ENCODE measurements at regions not wholly inside any gene's neighbourhood (a gene's known extent, or its start where the extent isn't known, plus 50 kb on each side); places are given as distances from the start of the nearest gene placed in this dataset.
"Not testable (repeated sequence)": the region's sequence is repeated elsewhere in the genome, so short reads cannot be mapped to it uniquely, and the experiment has no call there.

DNA sequence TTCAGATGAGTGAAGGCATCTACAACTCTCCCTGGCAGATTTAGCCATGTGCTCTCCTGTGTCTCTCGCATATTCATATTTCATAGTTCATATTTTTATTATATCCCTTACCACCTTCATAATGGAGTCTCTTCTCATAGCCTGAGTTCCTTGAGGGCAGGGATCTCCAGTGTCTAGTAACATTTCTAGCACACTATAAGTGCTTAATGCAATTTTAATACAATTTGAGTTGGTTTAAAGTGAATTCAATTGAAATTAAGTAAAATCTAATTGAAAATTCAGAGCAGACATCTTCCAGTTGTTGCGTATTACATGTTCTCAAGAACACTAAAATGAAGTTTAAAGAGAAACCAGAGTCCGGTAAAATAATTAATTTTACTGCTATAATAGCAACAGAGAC is 163.6 kb upstream of the GNAI1 start:
- intact Hi-C loops (cut with DNase I): no loop called here
- no peak for ATAC-seq
- DNase-seq (ENCODE audit: missing footprints): no peak

DNA sequence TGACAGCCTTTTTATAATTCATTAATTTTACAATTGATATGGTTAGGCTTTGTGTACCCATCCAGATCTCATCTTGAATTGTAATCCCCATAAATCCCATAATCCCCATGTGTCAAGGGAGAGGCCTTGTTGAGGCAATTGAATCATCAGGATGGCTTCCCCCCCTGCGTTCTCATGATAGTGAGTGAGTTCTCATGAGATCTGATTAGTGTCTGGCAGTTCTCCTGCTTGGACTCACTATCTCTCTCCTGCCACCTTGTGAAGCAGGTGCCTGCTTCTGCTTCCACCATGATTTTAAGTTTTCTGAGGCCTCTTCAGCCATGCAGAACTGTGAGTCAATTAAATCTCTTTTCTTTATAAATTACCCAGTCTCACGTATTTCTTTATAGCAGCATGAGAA is 165.7 kb upstream of the GNAI1 start:
- intact Hi-C loops (cut with DNase I): no loop called here
- no peak for ATAC-seq
- no peak for DNase-seq (ENCODE audit: missing footprints)

DNA sequence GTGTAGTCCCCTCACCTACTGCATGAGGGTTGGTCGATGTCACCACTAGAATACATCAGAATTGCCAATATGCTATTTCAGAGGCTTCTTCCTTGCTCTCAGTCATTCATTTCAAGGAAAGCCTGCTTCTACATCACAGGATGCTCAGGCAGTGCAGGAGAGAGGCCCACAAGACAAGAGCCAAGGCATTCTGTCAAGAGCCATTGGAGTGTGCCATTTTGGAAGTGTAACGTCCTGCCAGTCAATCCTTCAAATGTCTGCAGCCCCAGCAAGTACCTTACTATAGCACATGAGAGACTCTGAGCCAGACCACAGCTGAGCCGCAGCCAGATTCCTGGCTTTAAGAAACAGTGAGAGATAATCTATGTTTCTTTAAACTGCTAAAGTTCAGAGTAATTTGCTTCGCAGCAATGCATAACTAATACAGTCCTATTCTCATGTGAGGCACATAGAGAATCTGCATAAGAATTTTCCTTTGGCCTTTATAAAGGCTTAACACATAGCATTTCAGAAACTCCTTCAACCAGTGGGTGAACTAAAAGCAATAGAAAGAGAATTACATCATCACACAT is 166.5 kb upstream of the GNAI1 start:
- DNase-seq (ENCODE audit: missing footprints) (no peak), ATAC-seq (no peak)
- intact Hi-C loops (cut with DNase I): no loop called here

DNA sequence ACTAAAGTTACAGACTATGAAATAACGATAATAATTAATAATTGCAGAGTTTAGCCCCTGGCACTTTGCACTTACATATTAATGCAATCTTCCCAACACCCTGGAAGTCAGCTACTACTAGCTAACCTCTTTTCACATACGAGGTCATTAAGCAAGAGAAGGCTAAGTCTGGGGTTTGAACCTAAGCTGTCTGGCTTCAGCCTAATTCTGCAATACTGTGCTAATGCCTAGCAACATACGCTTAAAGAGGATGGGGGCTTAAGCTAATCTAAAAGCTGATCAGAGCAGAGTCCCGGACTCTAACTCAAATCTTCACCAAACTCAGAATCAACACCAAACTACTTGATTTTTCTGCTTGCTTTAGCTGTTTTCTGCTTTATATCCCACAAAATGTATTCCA is 168.7 kb upstream of the GNAI1 start:
- DNase-seq (ENCODE audit: missing footprints): no peak
- no peak for ATAC-seq
- intact Hi-C loops (cut with DNase I): no loop called here

DNA sequence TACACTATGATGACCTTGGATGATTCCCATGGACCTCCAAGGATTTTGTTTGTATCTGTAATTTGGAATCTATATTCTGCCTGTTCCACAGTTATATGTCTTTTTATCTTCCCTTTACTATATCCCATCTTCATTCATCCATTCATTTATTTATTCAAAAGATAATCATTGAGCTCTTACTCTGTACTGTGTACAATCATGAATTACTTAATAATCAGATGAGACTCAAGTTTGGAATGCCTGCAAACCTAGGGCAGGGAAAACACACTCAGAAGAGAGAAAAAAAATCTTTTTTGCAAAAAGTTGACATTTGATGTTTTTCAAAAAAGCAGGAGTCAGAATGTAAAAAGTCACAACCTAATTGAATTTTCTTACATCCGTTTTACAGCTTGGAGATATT is 170.2 kb upstream of the GNAI1 start:
- DNase-seq (ENCODE audit: missing footprints): no peak
- intact Hi-C loops (cut with DNase I): no loop called here
- ATAC-seq: no peak

DNA sequence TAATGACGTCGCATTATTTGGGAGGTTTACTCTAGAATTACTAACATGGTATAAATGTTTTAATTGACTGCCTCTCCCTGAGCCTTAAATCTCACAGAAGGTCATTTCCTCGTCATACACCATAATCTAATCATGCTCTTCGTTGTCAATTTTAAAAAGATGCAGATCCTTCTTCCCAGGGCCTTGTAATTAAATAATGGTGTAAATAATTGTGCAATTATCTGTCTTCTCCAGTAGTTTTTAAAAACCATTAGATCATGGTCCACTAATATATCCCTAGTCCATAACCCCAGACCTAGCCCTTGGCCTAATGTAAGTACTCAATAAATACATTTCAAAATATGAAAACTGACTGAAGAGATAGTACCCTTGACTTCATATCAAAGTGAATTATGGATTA is 181.5 kb upstream of the GNAI1 start:
- DNase-seq (ENCODE audit: missing footprints) (no peak), ATAC-seq (no peak)
- intact Hi-C loops (cut with DNase I): no loop called here

DNA sequence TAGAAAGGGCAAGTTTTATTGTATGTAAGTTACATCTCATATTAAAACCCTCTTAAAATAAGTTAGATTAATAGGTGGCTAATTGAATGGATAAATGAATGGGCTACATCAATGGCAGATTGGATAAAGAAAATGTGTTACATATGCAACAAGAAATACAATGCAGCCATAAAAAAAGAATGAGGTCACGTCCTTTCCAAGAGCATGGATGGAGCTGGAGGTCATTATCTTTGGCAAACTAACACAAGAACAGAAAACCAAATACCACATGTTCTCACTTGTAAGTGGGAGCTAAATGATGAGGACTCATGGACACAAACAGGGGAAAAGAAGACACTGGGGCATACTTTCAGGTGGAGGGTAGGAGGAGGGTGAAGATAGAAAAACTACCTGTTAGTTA is 182.2 kb upstream of the GNAI1 start:
- intact Hi-C loops (cut with DNase I): no loop called here

DNA sequence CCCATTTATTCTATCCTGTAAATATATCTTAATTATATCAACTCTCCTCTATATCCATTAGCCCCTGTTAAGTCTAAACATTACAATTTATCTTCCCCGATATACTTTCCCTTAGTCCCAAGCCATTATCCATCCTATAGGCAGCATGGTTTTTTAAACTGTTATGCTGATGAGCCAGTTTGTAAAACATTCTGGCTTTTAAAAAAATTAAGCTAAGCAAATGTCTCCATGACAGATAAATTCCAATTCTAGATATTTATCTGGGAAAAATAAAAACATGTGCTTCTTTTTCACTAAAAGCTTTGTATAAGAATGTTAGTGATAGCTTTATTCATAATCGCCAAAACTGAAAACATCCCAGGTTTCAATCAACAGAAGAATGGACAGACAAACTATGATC is 183.2 kb upstream of the GNAI1 start:
- ATAC-seq (no peak), DNase-seq (ENCODE audit: missing footprints) (no peak)
- intact Hi-C loops (cut with DNase I): no loop called here

More for the DNA sequence above, 182.2 kb upstream of the GNAI1 start:
- ATAC-seq (no peak), DNase-seq (ENCODE audit: missing footprints) (no peak)

DNA sequence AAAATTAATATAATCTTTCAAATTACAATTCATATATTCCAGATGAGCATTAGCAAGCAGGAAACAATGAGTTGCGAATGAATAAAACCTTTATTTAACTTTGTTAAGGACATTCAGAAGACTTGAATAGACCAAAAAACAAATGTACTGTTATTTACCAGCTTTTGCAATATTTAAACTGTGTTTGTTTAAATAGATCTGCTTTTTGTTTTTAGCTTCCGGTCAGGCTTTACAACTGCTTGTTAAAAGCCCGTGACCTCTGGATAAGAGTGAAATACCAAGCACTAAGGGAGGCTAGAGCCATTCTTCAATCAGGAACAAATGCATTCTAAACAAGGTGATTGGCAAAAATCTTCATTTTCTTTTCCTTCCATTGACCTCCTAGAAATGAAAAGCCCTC is 184.9 kb upstream of the GNAI1 start:
- intact Hi-C loops (cut with DNase I): no loop called here
- DNase-seq (ENCODE audit: missing footprints) (no peak), ATAC-seq (no peak)

DNA sequence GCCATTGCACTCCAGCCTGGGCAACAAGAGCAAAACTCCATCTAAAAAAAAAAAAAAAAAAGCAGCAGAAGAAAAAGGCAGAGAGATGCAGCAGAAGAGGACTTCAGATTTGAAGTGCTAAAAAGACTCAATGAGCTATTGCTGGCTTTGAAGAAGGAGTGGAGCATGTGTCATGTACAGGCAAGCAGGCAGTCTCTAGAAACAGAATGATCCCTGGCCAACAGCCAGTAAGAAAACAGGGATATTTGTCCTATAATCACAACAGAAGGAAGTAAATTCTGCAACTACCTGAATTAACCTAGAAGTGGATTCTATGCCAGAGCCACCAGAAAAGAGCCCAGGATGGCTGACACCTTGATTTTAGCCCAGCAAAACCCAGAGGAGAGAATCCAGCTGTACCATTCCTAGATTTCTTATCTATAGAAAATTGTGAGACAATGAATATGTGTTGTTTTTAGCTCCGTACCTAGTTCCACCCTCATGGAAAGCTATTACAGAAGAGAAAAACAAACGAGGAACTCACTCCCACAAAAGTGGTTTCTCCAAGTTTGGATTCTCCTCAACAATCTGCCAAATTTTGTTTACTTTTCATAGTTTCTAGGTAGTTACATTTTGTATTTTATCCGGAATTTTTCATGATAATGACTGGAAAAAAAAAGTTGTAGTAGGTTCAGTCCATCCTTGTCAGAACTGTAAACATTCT is 198.2 kb upstream of the GNAI1 start:
- intact Hi-C loops (cut with DNase I): no loop called here
- ATAC-seq: no peak

DNA sequence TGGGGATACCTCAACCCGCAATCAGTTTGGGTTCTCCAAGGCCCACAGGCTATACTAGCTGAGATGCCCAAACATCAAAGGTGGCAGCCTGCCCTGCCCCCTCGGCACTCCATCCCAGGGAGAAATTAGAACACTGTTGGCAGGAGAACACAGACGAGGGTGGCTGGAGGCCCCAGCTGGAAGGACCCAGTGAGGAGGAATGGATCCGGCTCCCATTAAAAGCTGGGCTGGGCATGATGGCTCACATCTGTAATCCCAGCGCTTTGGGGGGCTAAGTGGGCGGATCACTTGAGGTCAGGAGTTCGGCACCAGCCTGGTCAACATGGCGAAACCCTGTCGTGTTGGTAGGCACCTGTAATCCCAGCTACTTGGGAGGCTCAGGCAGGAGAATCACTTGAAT is 199.9 kb upstream of the GNAI1 start:
- intact Hi-C loops (cut with DNase I): no loop called here
- no peak for DNase-seq (ENCODE audit: missing footprints)
- ATAC-seq: no peak

More for the DNA sequence above, 198.2 kb upstream of the GNAI1 start:
- no peak for DNase-seq (ENCODE audit: missing footprints)

DNA sequence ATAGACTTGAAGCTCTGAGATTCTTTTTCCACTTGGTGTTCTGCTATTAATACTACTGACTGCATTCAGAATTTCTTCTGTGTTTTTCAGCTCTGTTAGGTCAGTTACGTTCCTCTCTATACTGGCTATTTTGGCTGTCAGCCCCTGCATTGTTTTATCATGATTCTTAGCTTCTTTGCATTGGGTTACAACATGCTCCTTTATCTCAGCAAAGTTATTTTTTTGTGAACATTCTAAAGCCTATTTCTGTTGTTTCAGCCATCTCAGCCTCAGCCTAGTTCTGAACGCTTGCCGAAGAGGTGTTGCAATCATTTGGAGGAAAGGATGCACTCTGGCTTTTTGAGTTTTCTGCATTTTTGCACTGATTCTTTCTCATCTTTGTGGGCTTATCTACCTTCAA is 201.5 kb upstream of the GNAI1 start:
- ATAC-seq: no peak

DNA sequence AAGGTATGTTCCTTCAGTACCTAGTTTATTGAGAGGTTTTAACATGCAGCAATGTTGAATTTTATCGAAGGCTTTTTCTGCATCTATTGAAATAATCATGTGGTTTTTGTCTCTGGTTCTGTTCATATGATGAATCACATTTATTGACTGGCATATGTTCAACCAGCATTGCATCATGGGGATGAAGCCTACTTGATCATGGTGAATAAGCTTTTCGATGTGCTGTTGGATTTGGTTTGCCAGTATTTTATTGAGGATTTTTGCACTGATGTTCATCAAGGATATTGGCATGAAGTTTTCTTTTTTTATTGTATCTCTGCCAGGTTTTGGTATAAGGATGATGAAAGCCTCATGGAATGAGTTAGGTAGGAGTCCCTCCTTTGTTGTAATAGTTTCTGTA is 204.0 kb upstream of the GNAI1 start:
- ATAC-seq (no peak), DNase-seq (ENCODE audit: missing footprints) (no peak)
- intact Hi-C loops (cut with DNase I): no loop called here

More for the DNA sequence above, 201.5 kb upstream of the GNAI1 start:
- no peak for DNase-seq (ENCODE audit: missing footprints)
- intact Hi-C loops (cut with DNase I): no loop called here

DNA sequence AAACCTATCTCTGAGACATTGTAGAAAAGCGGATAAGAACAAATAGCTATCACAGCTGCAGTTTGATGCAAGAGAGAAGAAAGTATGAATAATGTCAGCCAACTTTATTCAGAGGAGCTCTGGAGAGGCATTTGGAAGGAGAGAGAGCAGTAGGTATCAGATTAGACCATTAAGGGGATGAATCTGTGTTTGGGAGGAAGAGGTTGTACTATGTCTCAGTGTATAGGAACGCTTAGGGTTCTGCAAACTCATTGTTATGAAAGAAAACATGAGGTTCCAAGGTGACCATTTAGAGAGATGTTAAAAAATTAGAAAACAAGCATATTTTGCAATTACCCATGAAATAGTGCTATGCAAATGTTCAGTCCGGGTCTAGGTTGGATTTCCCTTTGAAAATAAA is 207.5 kb upstream of the GNAI1 start:
- intact Hi-C loops (cut with DNase I): no loop called here
- ATAC-seq: no peak
- no peak for DNase-seq (ENCODE audit: missing footprints)

DNA sequence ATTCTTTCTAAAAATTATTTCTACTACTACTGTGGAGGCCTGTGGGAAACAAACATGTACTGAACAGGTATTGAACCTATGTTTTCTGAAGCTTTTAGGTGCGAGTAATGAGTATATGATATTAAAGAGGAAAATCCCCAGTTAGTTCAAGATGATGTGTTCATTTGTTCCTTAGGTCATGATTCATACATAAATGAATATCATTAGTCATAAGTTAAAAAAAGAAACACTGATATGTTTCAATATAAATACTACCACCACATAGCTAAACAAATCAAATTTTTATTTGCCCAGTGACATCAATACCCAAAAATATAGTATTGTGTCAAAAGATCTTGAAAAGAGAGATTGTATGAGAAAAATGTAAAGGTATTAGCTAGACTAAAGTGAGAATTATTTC is 210.7 kb upstream of the GNAI1 start:
- DNase-seq (ENCODE audit: missing footprints): no peak
- intact Hi-C loops (cut with DNase I): no loop called here
- ATAC-seq: no peak

DNA sequence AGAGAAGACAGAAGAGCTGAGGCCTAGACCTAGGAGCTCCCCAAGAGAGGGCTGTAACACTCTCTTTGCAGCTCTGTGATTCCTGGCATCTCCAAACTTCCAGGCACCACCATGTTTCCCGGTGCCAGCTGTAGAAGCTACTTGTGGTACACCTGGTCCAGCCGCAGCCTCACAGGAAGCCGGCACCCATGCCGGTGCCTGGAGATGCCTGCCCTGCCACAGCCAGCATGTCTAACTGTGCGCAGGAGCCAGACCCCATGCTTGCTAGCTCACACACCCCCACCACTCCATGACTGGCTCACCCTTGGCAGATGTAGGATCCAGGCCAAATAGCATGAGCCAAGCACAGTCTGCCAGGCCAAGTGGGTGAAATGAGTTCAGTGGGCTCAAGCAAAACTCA is 211.7 kb upstream of the GNAI1 start:
- no peak for DNase-seq (ENCODE audit: missing footprints)
- no peak for ATAC-seq
- intact Hi-C loops (cut with DNase I): no loop called here

DNA sequence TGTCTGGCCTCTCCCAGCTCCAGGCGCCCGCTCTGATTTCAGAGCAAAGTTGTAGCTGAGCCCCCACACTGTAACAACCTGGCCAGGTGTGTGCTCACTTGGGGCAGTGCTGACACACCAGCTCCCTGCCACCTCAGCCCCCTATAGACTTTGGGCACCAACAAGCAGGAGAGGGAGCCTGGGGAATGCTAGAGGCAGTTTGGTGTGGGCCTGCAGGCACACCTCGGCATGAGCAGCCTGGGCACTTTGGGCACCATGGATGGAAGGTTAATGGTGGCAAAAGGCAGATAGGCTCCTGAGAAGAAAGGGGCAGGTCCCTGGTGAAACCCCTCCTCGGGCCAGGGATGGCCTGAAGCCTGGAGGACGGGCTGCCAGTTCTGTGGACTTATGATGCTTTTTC is 212.7 kb upstream of the GNAI1 start:
- intact Hi-C loops (cut with DNase I): no loop called here
- no peak for DNase-seq (ENCODE audit: missing footprints)
- ATAC-seq: no peak

DNA sequence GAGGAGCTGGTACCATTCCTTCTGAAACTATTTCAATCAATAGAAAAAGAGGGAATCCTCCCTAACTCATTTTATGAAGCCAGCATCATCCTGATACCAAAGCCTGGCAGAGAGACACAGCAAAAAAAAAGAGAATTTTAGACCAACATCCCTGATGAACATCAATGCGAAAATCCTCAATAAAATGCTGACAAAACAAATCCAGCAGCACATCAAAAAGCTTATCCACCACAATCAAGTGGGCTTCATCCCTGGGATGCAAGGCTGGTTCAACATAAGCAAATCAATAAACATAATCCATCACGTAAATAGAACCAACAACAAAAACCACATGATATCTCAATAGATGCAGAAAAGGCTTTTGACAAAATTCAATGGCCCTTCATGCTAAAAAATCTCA is 216.0 kb upstream of the GNAI1 start:
- DNase-seq (ENCODE audit: missing footprints); ATAC-seq; intact Hi-C loops (cut with DNase I): not testable (repeated sequence)

DNA sequence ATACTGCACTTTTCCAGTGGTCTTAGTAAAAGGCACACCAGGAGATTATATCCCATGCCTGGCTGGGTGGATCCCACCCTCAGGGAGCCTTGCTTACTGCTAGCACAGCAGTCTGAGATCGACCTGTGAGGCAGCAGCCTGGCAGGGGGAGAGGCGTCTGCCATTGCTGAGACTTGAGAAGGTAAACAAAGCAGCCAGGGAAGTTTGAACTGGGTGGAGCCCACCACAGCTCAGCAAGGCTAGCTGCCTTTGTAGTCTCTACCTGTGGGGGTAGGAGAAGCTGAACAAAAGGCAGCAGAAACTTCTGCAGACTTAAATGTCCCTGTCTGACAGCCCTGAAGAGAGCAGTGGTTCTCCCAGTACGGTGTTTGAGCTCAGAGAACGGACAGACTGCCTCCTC is 219.3 kb upstream of the GNAI1 start:
- DNase-seq (ENCODE audit: missing footprints); ATAC-seq; intact Hi-C loops (cut with DNase I): not testable (repeated sequence)

DNA sequence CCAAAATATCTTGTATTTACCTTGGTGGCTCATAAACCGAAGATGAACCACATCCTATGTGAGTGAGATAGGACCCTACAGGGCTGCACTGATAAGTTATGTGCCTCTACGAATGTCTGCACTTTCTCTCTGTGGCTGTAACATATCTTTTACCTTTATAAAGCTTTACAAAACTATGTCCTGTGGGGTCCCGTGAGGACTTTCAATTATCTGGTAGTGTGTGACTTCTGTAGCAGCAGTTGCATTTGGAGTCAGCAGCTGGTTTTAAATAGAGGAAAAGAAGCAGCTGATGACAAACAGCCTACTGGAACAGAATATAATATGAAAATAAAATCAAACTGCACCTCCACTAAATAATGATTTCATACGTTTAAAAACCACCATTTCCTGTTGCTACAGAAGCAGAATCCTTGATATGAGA is 222.4 kb upstream of the GNAI1 start:
- DNase-seq (ENCODE audit: missing footprints) (no peak), ATAC-seq (no peak)
- intact Hi-C loops (cut with DNase I): no loop called here

DNA sequence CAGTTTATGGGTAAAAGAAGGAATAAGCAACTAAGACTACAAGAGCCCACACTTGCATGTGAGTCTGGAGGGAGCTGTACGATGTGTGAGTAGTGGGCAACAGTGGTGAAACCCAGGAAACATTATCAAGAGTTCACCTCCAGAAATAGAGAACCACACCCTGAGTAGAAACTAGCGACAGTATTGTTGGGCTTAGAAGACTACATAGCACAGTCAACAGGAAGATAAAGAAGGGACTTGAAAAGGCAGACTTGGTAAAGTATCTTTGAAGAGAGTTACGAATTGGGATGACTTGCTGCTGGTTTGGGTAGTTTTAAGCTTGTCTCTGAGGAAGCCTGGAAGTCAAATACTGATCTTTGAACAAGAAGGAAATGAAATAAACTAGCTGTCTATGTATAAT is 223.2 kb upstream of the GNAI1 start:
- intact Hi-C loops (cut with DNase I): no loop called here
- no peak for ATAC-seq
- DNase-seq (ENCODE audit: missing footprints): no peak

Measured in Right ventricle myocardium inferior (tissue), 1 donor.